Fibroblast of pulmonary artery (primary cell): ENCODE measurements at regions not wholly inside any gene's neighbourhood (a gene's known extent, or its start where the extent isn't known, plus 50 kb on each side); places are given as distances from the start of the nearest gene placed in this dataset.
"Not testable (repeated sequence)": the region's sequence is repeated elsewhere in the genome, so short reads cannot be mapped to it uniquely, and the experiment has no call there.

Source experiments
- DNase-seq: peaks from one replicate; pipeline ENCODE4 v3.0.0-alpha.2; 2010; ENCODE audit warnings: low read depth
- H3K4me3 ChIP-seq: replicated peaks from 2 replicates; pipeline ENCODE4 v1.5.1; 2011; ENCODE audit warnings: low read depth, mild to moderate bottlenecking, control low read depth, low read length, moderate library complexity
- CTCF ChIP-seq: IDR thresholded peaks from 2 replicates; pipeline ENCODE4 v1.5.1; 2011; ENCODE audit warnings: mild to moderate bottlenecking, control low read depth, low read length, inconsistent platforms; ENCODE audit errors: missing control alignments

DNA sequence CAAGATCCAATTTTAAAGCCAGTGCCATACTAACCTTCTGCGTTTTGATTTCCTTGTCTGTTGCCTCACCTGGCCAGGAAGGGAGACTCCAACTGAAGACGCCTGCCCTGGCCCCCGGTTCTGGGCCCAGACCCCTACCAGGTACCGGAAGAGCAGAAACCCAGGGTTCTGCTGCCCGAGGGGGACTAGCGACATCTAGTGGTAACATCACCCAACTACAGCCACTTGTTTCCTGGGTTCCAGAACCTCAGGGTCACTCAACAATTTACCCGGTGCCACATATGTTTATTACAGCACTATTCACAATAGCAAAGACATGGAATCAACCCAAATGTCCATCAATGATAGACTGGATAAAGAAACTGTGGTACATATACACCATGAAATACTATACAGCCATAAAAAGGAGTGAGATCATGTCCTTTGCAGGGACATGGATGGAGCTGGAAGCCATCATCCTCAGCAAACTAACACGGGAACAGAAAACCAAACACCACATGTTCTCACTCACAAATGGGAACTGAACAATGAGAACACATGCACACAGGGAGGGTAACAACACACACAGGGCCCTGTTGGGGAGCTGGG lies 268.7 kb upstream of the IRX4 start:
- peak; percentile 66 for TF ChIP-seq CTCF
- not testable (repeated sequence) for H3K4me3 ChIP-seq
- DNase-seq: peak; percentile 36

DNA sequence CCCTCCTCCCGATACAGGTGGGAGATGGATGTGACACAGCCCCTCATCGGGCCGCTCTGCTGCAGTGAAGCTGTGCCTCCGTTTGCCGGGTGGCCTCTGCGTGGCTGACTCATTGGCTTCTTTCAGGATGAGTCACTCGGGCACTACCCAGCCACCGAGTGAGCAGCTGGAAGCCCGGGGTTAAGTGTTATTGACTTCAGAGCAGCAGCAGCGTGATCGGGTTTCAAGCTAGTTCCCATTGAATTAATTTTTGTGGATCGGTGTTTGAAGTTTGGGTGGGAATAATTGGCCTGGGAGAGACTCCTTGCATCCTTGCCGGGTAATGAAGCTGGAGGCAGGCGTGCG lies 266.4 kb upstream of the IRX4 start:
- DNase-seq: peak; percentile 32
- H3K4me3 ChIP-seq: no peak overlapping the region
- no peak for TF ChIP-seq CTCF

GRCh38 chr5:2148312-2149194 lies 265.8 kb upstream of the IRX4 start:
- H3K4me3 ChIP-seq: no peak overlapping the region

GRCh38 chr5:2147504-2148311 lies 265.0 kb upstream of the IRX4 start:
- DNase-seq: no peak
- TF ChIP-seq CTCF: no peak
- no peak overlapping the region for H3K4me3 ChIP-seq

More at GRCh38 chr5:2148312-2149194, 265.8 kb upstream of the IRX4 start:
- TF ChIP-seq CTCF: no peak
- DNase-seq: no peak

DNA sequence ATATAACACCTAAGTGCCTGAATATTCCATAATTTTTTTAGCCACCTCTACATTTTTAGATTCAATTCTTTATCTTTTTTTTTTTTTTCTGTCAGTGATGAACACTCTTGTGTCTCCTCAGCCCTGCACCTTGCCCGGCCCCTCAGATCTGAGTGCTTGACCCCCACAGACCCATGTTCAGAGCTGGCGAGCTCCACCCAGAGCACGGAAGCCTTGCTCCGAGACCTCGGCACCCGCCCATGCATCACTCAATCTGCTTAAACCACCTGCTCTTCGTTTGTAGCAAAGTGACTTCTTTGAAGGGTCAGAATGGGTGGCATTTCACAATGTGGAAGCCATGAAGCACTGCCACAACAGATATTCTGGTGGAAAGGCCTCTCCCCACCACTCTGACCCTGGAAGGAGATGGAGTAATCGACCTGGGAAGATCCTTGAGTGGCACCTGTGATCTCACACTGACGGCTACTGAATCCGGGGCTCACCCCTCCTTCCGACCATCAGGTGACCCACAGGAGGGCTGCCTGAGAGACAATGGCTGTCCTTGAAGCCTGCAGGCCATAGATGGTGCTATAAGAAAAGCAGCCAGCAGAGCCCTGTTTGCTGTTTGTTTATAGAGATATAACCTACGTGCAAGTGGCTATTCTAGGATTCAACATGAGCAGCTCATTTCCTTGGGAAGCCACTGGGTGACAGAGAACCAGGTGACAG lies 261.1 kb upstream of the IRX4 start:
- no peak for TF ChIP-seq CTCF
- no peak for DNase-seq
- H3K4me3 ChIP-seq: no peak overlapping the region

DNA sequence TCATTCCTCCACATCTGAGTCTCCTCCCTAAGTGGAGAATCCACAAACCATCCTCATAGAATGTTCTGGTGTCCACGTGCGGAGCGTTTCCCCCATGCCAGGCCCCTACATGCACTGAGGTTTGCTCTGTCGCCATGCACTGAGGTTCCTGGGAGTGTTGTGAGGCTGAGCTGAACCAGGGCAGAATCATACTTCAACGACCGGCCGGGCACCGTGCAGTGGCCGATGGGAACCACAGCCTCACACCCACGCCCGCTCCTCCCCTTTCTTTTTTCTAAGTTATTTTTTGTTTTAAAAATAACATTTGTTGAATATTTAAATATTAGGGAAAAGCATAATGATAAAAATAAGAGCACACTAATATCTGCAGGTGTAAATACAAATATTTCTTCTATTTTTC lies 260.4 kb upstream of the IRX4 start:
- no peak for TF ChIP-seq CTCF
- DNase-seq: no peak
- H3K4me3 ChIP-seq: no peak overlapping the region
